ENCODE measurements at regions not wholly inside any gene's neighbourhood (a gene's known extent, or its start where the extent isn't known, plus 50 kb on each side); places are given as distances from the start of the nearest gene placed in this dataset.

- Mint-ChIP-seq H3K4me1 (ENCODE audit: low read depth, unreplicated experiment) (peaks cover 8% of the 10 kb centered on the region), H3K36me3 (ENCODE audit: low read depth, unreplicated experiment) (peaks cover 3% of the 10 kb centered on the region), H3K4me3 (ENCODE audit: unreplicated experiment) (no peak overlapping the region), H3K27ac (ENCODE audit: unreplicated experiment) (no peak overlapping the region), H3K9me3 (ENCODE audit: unreplicated experiment) (peaks cover 11% of the 10 kb centered on the region), H3K27me3 (ENCODE audit: low read depth, unreplicated experiment) (no peaks in the 10 kb centered on the region)
- FAIRE-seq (no peak), DNase-seq (ENCODE audit: low read depth) (no peak)
- no peaks in the 10 kb centered on the region for H4K20me1 ChIP-seq (ENCODE audit: insufficient read depth, low read length)
- H3K27ac ChIP-seq (ENCODE audit: low read depth, low read length) = no peak overlapping the region
- H3K27me3 ChIP-seq (ENCODE audit: insufficient read depth, low read length) = no peaks in the 10 kb centered on the region
- H2AFZ ChIP-seq (ENCODE audit: low read depth, low read length) = no peak overlapping the region
- H3K9ac ChIP-seq (ENCODE audit: low read length) = no peak overlapping the region
- H3K9me3 ChIP-seq (ENCODE audit: insufficient read depth, low read depth, low read length) = no peaks in the 10 kb centered on the region
- H3K36me3 ChIP-seq (ENCODE audit: insufficient read depth, low read length) = no peaks in the 10 kb centered on the region
- H3K4me1 ChIP-seq (ENCODE audit: insufficient read depth, low read length) = no peaks in the 10 kb centered on the region
- H3K4me2 ChIP-seq (ENCODE audit: low read length) = no peak overlapping the region
- H3K79me2 ChIP-seq (ENCODE audit: insufficient read depth, low read length) = no peaks in the 10 kb centered on the region
- H3K4me3 ChIP-seq (ENCODE audit: insufficient read depth, low read depth, low read length) = no peak overlapping the region
- TF ChIP-seq CTCF (IDR thresholded peaks at IDR 0.05; ENCODE audit: insufficient read depth, low read depth, low read length) (no peak), EZH2 (IDR thresholded peaks at IDR 0.05; ENCODE audit: insufficient read depth, low read length) (no peak)
These were observed 129.7 kb upstream of the KLF6 start for GRCh38 chr10:3914733-3915132.

- DNase-seq (ENCODE audit: low read depth) (peak; percentile 56), FAIRE-seq (no peak)
- no peak overlapping the region for H3K4me3 Mint-ChIP-seq (ENCODE audit: unreplicated experiment)
- no peaks in the 10 kb centered on the region for H3K79me2 ChIP-seq (ENCODE audit: insufficient read depth, low read length)
- H3K9me3 Mint-ChIP-seq (ENCODE audit: unreplicated experiment) = peaks cover 3% of the 10 kb centered on the region
- H3K4me1 ChIP-seq (ENCODE audit: insufficient read depth, low read length) = peaks cover 9% of the 10 kb centered on the region
- H3K36me3 Mint-ChIP-seq (ENCODE audit: low read depth, unreplicated experiment) = no peaks in the 10 kb centered on the region
- no peaks in the 10 kb centered on the region for H3K36me3 ChIP-seq (ENCODE audit: insufficient read depth, low read length)
- no peaks in the 10 kb centered on the region for H3K27me3 Mint-ChIP-seq (ENCODE audit: low read depth, unreplicated experiment)
- H3K27ac ChIP-seq (ENCODE audit: low read depth, low read length) = no peak overlapping the region
- no peak overlapping the region for H3K9ac ChIP-seq (ENCODE audit: low read length)
- H4K20me1 ChIP-seq (ENCODE audit: insufficient read depth, low read length) = no peaks in the 10 kb centered on the region
- no peak overlapping the region for H3K4me3 ChIP-seq (ENCODE audit: insufficient read depth, low read depth, low read length)
- no peak overlapping the region for H2AFZ ChIP-seq (ENCODE audit: low read depth, low read length)
- H3K4me1 Mint-ChIP-seq (ENCODE audit: low read depth, unreplicated experiment) = peaks cover 14% of the 10 kb centered on the region
- H3K27ac Mint-ChIP-seq (ENCODE audit: unreplicated experiment) = peak overlapping the region; percentile 4
- TF ChIP-seq CTCF (IDR thresholded peaks at IDR 0.05; ENCODE audit: insufficient read depth, low read depth, low read length) = no peak
- TF ChIP-seq EZH2 (IDR thresholded peaks at IDR 0.05; ENCODE audit: insufficient read depth, low read length) = no peak
- H3K27me3 ChIP-seq (ENCODE audit: insufficient read depth, low read length) = no peaks in the 10 kb centered on the region
- no peaks in the 10 kb centered on the region for H3K9me3 ChIP-seq (ENCODE audit: insufficient read depth, low read depth, low read length)
- H3K4me2 ChIP-seq (ENCODE audit: low read length) = no peak overlapping the region
These were observed 126.9 kb upstream of the KLF6 start for GRCh38 chr10:3911713-3912442.

- TF ChIP-seq CTCF (IDR thresholded peaks at IDR 0.05; ENCODE audit: insufficient read depth, low read depth, low read length) (no peak), EZH2 (IDR thresholded peaks at IDR 0.05; ENCODE audit: insufficient read depth, low read length) (no peak)
- Histone ChIP-seq H3K36me3 (ENCODE audit: insufficient read depth, low read length) (no peaks in the 10 kb centered on the region), H4K20me1 (ENCODE audit: insufficient read depth, low read length) (no peaks in the 10 kb centered on the region), H3K4me1 (ENCODE audit: insufficient read depth, low read length) (peaks cover 16% of the 10 kb centered on the region), H3K9me3 (ENCODE audit: insufficient read depth, low read depth, low read length) (no peaks in the 10 kb centered on the region), H3K9ac (ENCODE audit: low read length) (no peak overlapping the region), H2AFZ (ENCODE audit: low read depth, low read length) (no peak overlapping the region), H3K4me2 (ENCODE audit: low read length) (no peak overlapping the region), H3K79me2 (ENCODE audit: insufficient read depth, low read length) (no peaks in the 10 kb centered on the region), H3K27ac (ENCODE audit: low read depth, low read length) (no peak overlapping the region), H3K27me3 (ENCODE audit: insufficient read depth, low read length) (no peaks in the 10 kb centered on the region), H3K4me3 (ENCODE audit: insufficient read depth, low read depth, low read length) (no peak overlapping the region)
- no peak overlapping the region for H3K27ac Mint-ChIP-seq (ENCODE audit: unreplicated experiment)
- FAIRE-seq = no peak
- H3K4me3 Mint-ChIP-seq (ENCODE audit: unreplicated experiment) = no peak overlapping the region
- no peaks in the 10 kb centered on the region for H3K27me3 Mint-ChIP-seq (ENCODE audit: low read depth, unreplicated experiment)
- peaks cover 20% of the 10 kb centered on the region for H3K4me1 Mint-ChIP-seq (ENCODE audit: low read depth, unreplicated experiment)
- no peak for DNase-seq (ENCODE audit: low read depth)
- no peaks in the 10 kb centered on the region for H3K36me3 Mint-ChIP-seq (ENCODE audit: low read depth, unreplicated experiment)
- peaks cover 3% of the 10 kb centered on the region for H3K9me3 Mint-ChIP-seq (ENCODE audit: unreplicated experiment)
These were observed 126.2 kb upstream of the KLF6 start for GRCh38 chr10:3911241-3911640.
